ENCODE measurements at regions not wholly inside any gene's neighbourhood (a gene's known extent, or its start where the extent isn't known, plus 50 kb on each side); places are given as distances from the start of the nearest gene placed in this dataset.

GRCh38 chr7:136523571-136523970 lies 344.9 kb upstream of the CHRM2 start:
- Mint-ChIP-seq H3K27me3 (ENCODE audit: unreplicated experiment) (no peaks in the 10 kb centered on the region), H3K36me3 (ENCODE audit: unreplicated experiment) (no peaks in the 10 kb centered on the region), H3K27ac (ENCODE audit: unreplicated experiment) (no peak overlapping the region), H3K4me3 (ENCODE audit: unreplicated experiment) (no peak overlapping the region), H3K9me3 (ENCODE audit: unreplicated experiment) (no peaks in the 10 kb centered on the region), H3K4me1 (ENCODE audit: low read depth, unreplicated experiment) (no peaks in the 10 kb centered on the region)
- no peak for TF ChIP-seq CTCF (IDR thresholded peaks at IDR 0.05; ENCODE audit: partially characterized antibody, unreplicated experiment)
- no peak for DNase-seq

- Mint-ChIP-seq H3K27me3 (ENCODE audit: unreplicated experiment) (no peaks in the 10 kb centered on the region), H3K27ac (ENCODE audit: unreplicated experiment) (no peak overlapping the region), H3K4me3 (ENCODE audit: unreplicated experiment) (no peak overlapping the region), H3K9me3 (ENCODE audit: unreplicated experiment) (no peaks in the 10 kb centered on the region), H3K36me3 (ENCODE audit: unreplicated experiment) (no peaks in the 10 kb centered on the region), H3K4me1 (ENCODE audit: low read depth, unreplicated experiment) (no peaks in the 10 kb centered on the region)
- no peak for DNase-seq
- TF ChIP-seq CTCF (IDR thresholded peaks at IDR 0.05; ENCODE audit: partially characterized antibody, unreplicated experiment), result no peak
Observed at GRCh38 chr7:136517971-136518370, 350.5 kb upstream of the CHRM2 start.

- Mint-ChIP-seq H3K27ac (ENCODE audit: unreplicated experiment) (no peak overlapping the region), H3K27me3 (ENCODE audit: unreplicated experiment) (no peaks in the 10 kb centered on the region), H3K4me3 (ENCODE audit: unreplicated experiment) (no peak overlapping the region), H3K9me3 (ENCODE audit: unreplicated experiment) (no peaks in the 10 kb centered on the region), H3K36me3 (ENCODE audit: unreplicated experiment) (no peaks in the 10 kb centered on the region), H3K4me1 (ENCODE audit: low read depth, unreplicated experiment) (no peaks in the 10 kb centered on the region)
- DNase-seq, result no peak
- no peak for TF ChIP-seq CTCF (IDR thresholded peaks at IDR 0.05; ENCODE audit: partially characterized antibody, unreplicated experiment)
Observed at GRCh38 chr7:136514776-136515175, 353.7 kb upstream of the CHRM2 start.

GRCh38 chr7:136513744-136514143 lies 354.7 kb upstream of the CHRM2 start:
- H3K9me3 Mint-ChIP-seq (ENCODE audit: unreplicated experiment), result no peaks in the 10 kb centered on the region
- H3K27ac Mint-ChIP-seq (ENCODE audit: unreplicated experiment), result no peak overlapping the region
- H3K36me3 Mint-ChIP-seq (ENCODE audit: unreplicated experiment), result no peaks in the 10 kb centered on the region
- no peak for TF ChIP-seq CTCF (IDR thresholded peaks at IDR 0.05; ENCODE audit: partially characterized antibody, unreplicated experiment)
- no peaks in the 10 kb centered on the region for H3K27me3 Mint-ChIP-seq (ENCODE audit: unreplicated experiment)
- no peaks in the 10 kb centered on the region for H3K4me1 Mint-ChIP-seq (ENCODE audit: low read depth, unreplicated experiment)
- no peak overlapping the region for H3K4me3 Mint-ChIP-seq (ENCODE audit: unreplicated experiment)
- DNase-seq, result no peak

- Mint-ChIP-seq H3K9me3 (ENCODE audit: unreplicated experiment) (no peaks in the 10 kb centered on the region), H3K27ac (ENCODE audit: unreplicated experiment) (no peak overlapping the region), H3K4me1 (ENCODE audit: low read depth, unreplicated experiment) (no peaks in the 10 kb centered on the region), H3K27me3 (ENCODE audit: unreplicated experiment) (no peaks in the 10 kb centered on the region), H3K36me3 (ENCODE audit: unreplicated experiment) (no peaks in the 10 kb centered on the region), H3K4me3 (ENCODE audit: unreplicated experiment) (no peak overlapping the region)
- no peak for DNase-seq
- TF ChIP-seq CTCF (IDR thresholded peaks at IDR 0.05; ENCODE audit: partially characterized antibody, unreplicated experiment), result no peak
Observed at GRCh38 chr7:136509466-136509865, 359.0 kb upstream of the CHRM2 start.

Data from glutamatergic neuron (in vitro differentiated cells).